CD4-positive, alpha-beta T cell treated with Interleukin-17A for 4 hours (primary cell): ENCODE measurements at regions not wholly inside any gene's neighbourhood (a gene's known extent, or its start where the extent isn't known, plus 50 kb on each side); places are given as distances from the start of the nearest gene placed in this dataset.
A peak's percentile ranks its signal among the peaks of the same experiment; 100 is the strongest.

Experiments
- DNase-seq: peaks from one replicate; pipeline ENCODE4 v3.0.0-alpha.2; 2020; ENCODE audit warnings: mixed read lengths

- DNase-seq: peak; percentile 75
Measured at GRCh38 chr4:17336524-17336961, 175.3 kb downstream of the QDPR start.

GRCh38 chr4:17336069-17336468, 175.8 kb downstream of the QDPR start:
- no peak for DNase-seq

GRCh38 chr4:17335371-17335770, 176.5 kb downstream of the QDPR start:
- no peak for DNase-seq

- DNase-seq: no peak
Measured at GRCh38 chr4:17332478-17332877, 179.4 kb downstream of the QDPR start.

- DNase-seq: no peak
Measured at GRCh38 chr4:17329046-17329445, 182.8 kb downstream of the QDPR start.

GRCh38 chr4:17328141-17328815, 183.6 kb downstream of the QDPR start:
- DNase-seq: no peak

- no peak for DNase-seq
Measured at GRCh38 chr4:17327591-17327990, 184.3 kb downstream of the QDPR start.

GRCh38 chr4:17326756-17327155, 185.1 kb downstream of the QDPR start:
- DNase-seq: no peak

- DNase-seq: no peak
Measured at GRCh38 chr4:17325098-17325497, 186.8 kb downstream of the QDPR start.

GRCh38 chr4:17324386-17324830, 187.5 kb downstream of the QDPR start:
- peak; percentile 65 for DNase-seq

GRCh38 chr4:17323554-17324385, 188.1 kb downstream of the QDPR start:
- DNase-seq: no peak

GRCh38 chr4:17322514-17322913, 189.4 kb downstream of the QDPR start:
- no peak for DNase-seq

GRCh38 chr4:17320046-17320445, 191.8 kb downstream of the QDPR start:
- DNase-seq: no peak

- DNase-seq: no peak
Measured at GRCh38 chr4:17317526-17317925, 194.4 kb downstream of the QDPR start.

GRCh38 chr4:17316566-17316965, 195.3 kb downstream of the QDPR start:
- no peak for DNase-seq

GRCh38 chr4:17315459-17315858, 196.4 kb downstream of the QDPR start:
- no peak for DNase-seq

- no peak for DNase-seq
Measured at GRCh38 chr4:17313194-17313593, 198.7 kb downstream of the QDPR start.

- no peak for DNase-seq
Measured at GRCh38 chr4:17310269-17310652, 201.6 kb downstream of the QDPR start.

- DNase-seq: no peak
Measured at GRCh38 chr4:17309567-17310268, 202.2 kb downstream of the QDPR start.

GRCh38 chr4:17301869-17302268, 210.0 kb downstream of the QDPR start:
- DNase-seq: no peak

GRCh38 chr4:17301266-17301665, 210.6 kb downstream of the QDPR start:
- DNase-seq: no peak

- DNase-seq: no peak
Measured at GRCh38 chr4:17296921-17297890, 214.7 kb downstream of the QDPR start.
